ENCODE measurements at regions not wholly inside any gene's neighbourhood (a gene's known extent, or its start where the extent isn't known, plus 50 kb on each side); places are given as distances from the start of the nearest gene placed in this dataset.

DNA sequence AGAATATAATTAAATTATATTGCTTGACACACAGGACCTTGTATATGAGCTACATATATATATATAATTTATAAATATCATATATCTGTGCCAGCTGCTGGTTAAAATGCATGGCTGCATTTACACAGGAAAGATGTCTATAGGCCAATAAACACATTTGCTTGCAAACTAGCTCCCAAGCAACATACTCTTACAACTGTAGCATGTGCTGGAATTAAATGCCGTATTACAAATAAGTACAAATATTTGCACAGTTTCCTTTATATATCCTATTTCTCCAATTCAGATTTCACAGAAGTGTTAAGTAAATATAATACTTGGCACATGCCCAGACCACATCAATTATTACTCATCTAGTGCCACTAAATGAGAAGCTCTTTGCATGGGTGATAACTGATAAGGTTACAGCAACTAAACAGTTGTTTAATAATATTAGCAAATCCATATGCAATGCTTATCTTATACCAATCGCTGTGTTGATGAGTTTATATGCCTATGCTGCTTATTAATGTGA, 66.7 kb upstream of the E2F7 start:
- peaks cover 4% of the 10 kb centered on the region for H3K27me3 Mint-ChIP-seq
- no peaks in the 10 kb centered on the region for H3K36me3 Mint-ChIP-seq
- no peaks in the 10 kb centered on the region for H3K4me1 Mint-ChIP-seq (ENCODE audit: unreplicated experiment)
- H3K27ac Mint-ChIP-seq = no peak overlapping the region
- H3K9me3 Mint-ChIP-seq = peaks cover 5% of the 10 kb centered on the region
- no peak overlapping the region for H3K4me3 Mint-ChIP-seq
- no peak for DNase-seq (ENCODE audit: extremely low spot score, unreplicated experiment)
- TF ChIP-seq, protein P1, sequence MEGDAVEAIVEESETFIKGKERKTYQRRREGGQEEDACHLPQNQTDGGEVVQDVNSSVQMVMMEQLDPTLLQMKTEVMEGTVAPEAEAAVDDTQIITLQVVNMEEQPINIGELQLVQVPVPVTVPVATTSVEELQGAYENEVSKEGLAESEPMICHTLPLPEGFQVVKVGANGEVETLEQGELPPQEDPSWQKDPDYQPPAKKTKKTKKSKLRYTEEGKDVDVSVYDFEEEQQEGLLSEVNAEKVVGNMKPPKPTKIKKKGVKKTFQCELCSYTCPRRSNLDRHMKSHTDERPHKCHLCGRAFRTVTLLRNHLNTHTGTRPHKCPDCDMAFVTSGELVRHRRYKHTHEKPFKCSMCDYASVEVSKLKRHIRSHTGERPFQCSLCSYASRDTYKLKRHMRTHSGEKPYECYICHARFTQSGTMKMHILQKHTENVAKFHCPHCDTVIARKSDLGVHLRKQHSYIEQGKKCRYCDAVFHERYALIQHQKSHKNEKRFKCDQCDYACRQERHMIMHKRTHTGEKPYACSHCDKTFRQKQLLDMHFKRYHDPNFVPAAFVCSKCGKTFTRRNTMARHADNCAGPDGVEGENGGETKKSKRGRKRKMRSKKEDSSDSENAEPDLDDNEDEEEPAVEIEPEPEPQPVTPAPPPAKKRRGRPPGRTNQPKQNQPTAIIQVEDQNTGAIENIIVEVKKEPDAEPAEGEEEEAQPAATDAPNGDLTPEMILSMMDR (conservative IDR thresholded peaks at IDR 0.05) = no peak

DNA sequence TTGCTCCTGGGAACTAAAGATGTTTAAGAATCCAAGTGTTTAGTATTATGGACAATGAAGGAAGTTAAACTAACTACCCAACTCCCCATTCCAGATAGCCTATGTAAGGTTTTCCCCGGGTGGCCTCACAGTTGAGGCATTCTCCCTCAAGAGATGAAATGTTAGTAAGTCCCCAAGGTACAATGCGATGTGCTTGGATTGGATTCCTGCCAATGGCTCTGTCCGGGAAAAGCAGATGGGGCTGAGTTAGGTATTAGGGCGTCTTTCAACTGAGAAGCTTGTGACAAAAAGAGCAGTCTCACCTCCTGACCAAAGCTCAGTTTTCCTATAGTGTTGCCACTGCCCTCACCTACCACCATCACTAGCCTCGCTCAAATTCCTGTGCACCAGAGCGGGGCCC, 64.8 kb upstream of the E2F7 start:
- DNase-seq (ENCODE audit: extremely low spot score, unreplicated experiment) = no peak
- no peak overlapping the region for H3K27ac Mint-ChIP-seq

DNA sequence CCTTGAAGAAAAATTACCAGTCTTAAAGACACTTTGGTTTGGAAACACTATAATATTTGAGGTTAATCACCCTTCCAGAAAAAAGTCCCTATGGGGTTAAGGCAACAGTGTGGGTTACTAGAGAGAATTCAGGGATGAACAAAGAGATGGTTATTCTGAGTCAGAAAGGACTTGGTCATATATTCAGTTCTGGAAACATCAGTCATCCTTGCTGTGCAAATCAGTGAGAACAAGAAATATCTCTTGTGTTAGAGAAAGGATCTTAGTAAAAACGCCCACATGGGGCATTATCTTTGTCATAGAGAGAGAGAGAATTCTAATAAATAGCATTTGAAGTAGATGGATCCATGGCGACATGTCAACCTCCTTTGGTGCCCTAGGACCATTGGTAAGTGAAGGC, 59.4 kb upstream of the E2F7 start:
- Mint-ChIP-seq H3K27me3 (no peaks in the 10 kb centered on the region), H3K36me3 (no peaks in the 10 kb centered on the region), H3K4me1 (ENCODE audit: unreplicated experiment) (no peaks in the 10 kb centered on the region), H3K9me3 (no peaks in the 10 kb centered on the region), H3K27ac (no peak overlapping the region), H3K4me3 (no peak overlapping the region)
- TF ChIP-seq, protein P1 (conservative IDR thresholded peaks at IDR 0.05) = no peak
- DNase-seq (ENCODE audit: extremely low spot score, unreplicated experiment) = no peak

More for the DNA sequence above, 64.8 kb upstream of the E2F7 start:
- Mint-ChIP-seq H3K27me3 (peaks cover 4% of the 10 kb centered on the region), H3K9me3 (peaks cover 5% of the 10 kb centered on the region), H3K4me3 (no peak overlapping the region), H3K36me3 (no peaks in the 10 kb centered on the region), H3K4me1 (ENCODE audit: unreplicated experiment) (no peaks in the 10 kb centered on the region)
- TF ChIP-seq, protein P1 (conservative IDR thresholded peaks at IDR 0.05) = no peak

DNA sequence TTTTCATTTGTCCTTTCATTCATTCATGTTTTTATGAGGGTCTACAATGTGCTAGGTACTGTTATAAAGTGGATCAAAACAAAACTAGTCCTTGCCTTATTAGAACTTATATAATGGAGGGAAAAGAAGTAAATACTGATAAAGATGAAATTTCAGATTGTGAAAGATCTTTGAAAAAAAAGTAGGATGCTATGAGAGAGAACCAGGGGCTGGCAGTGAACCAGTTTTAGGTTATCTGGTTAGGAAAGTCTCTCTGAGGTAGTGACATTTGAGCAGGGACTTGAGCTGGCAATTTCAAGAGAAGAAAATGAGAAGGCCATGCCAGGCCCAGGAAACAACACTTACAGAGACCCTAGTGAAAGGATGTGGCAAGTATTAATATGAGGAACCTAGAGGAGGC, 57.3 kb upstream of the E2F7 start:
- Mint-ChIP-seq H3K4me3 (no peak overlapping the region), H3K27ac (no peak overlapping the region), H3K4me1 (ENCODE audit: unreplicated experiment) (no peaks in the 10 kb centered on the region), H3K9me3 (no peaks in the 10 kb centered on the region), H3K36me3 (no peaks in the 10 kb centered on the region), H3K27me3 (no peaks in the 10 kb centered on the region)
- DNase-seq (ENCODE audit: extremely low spot score, unreplicated experiment) = no peak
- TF ChIP-seq, protein P1 (conservative IDR thresholded peaks at IDR 0.05) = no peak

DNA sequence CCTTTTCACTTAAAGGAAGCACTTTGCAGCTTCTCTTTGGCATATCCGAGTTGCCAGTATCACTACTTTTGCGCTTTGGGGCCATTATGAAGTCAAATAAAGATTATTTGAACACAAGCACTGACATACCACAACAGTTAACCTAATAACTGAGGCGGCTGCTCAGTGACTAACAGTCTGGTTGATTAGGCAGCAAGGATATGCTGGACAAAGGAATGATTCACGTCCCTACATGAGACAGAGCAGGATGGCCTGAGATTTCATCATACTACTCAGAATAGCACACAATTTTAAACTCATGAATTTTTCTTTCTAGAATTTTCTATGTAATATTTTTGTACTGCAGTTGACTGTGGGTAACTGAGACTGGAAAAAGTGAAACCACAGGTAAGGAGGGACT, 56.9 kb upstream of the E2F7 start:
- no peak overlapping the region for H3K27ac Mint-ChIP-seq
- no peak overlapping the region for H3K4me3 Mint-ChIP-seq
- H3K36me3 Mint-ChIP-seq = no peaks in the 10 kb centered on the region
- no peaks in the 10 kb centered on the region for H3K9me3 Mint-ChIP-seq
- H3K27me3 Mint-ChIP-seq = no peaks in the 10 kb centered on the region
- TF ChIP-seq, protein P1 (conservative IDR thresholded peaks at IDR 0.05) = no peak
- H3K4me1 Mint-ChIP-seq (ENCODE audit: unreplicated experiment) = no peaks in the 10 kb centered on the region
- DNase-seq (ENCODE audit: extremely low spot score, unreplicated experiment) = no peak
